HT-29 (cell line): ENCODE measurements at regions not wholly inside any gene's neighbourhood (a gene's known extent, or its start where the extent isn't known, plus 50 kb on each side); places are given as distances from the start of the nearest gene placed in this dataset.

Experiments
- DNase-seq: peaks from one replicate; pipeline ENCODE4 v3.0.0-alpha.2; 2015; ENCODE audit warnings: low spot score

GRCh38 chr5:82702046-82702445 lies 375.1 kb downstream of the TMEM167A start:
- DNase-seq = no peak

- DNase-seq = no peak
Measured at GRCh38 chr5:82699737-82700136, 377.5 kb downstream of the TMEM167A start.

GRCh38 chr5:82698026-82698425 lies 379.2 kb downstream of the TMEM167A start:
- no peak for DNase-seq

- DNase-seq = peak; percentile 39
Measured at GRCh38 chr5:82694711-82695285, 382.4 kb downstream of the TMEM167A start.

- no peak for DNase-seq
Measured at GRCh38 chr5:82692826-82693225, 384.4 kb downstream of the TMEM167A start.

GRCh38 chr5:82684659-82685058 lies 392.5 kb downstream of the TMEM167A start:
- no peak for DNase-seq

GRCh38 chr5:82684165-82684564 lies 393.0 kb downstream of the TMEM167A start:
- DNase-seq = no peak

GRCh38 chr5:82679660-82680059 lies 397.5 kb downstream of the TMEM167A start:
- DNase-seq = no peak

- DNase-seq = no peak
Measured at GRCh38 chr5:82676661-82677060, 398.5 kb upstream of the RPS23 start.

GRCh38 chr5:82674671-82675070 lies 396.5 kb upstream of the RPS23 start:
- no peak for DNase-seq

GRCh38 chr5:82673057-82673809 lies 395.1 kb upstream of the RPS23 start:
- no peak for DNase-seq

- DNase-seq = no peak
Measured at GRCh38 chr5:82670692-82671091, 392.5 kb upstream of the RPS23 start.

- no peak for DNase-seq
Measured at GRCh38 chr5:82669720-82670119, 391.6 kb upstream of the RPS23 start.

- DNase-seq = no peak
Measured at GRCh38 chr5:82666312-82666711, 388.2 kb upstream of the RPS23 start.

GRCh38 chr5:82664732-82665131 lies 386.6 kb upstream of the RPS23 start:
- no peak for DNase-seq

GRCh38 chr5:82663225-82663624 lies 385.1 kb upstream of the RPS23 start:
- DNase-seq = no peak

GRCh38 chr5:82662340-82662739 lies 384.2 kb upstream of the RPS23 start:
- no peak for DNase-seq

GRCh38 chr5:82661933-82662332 lies 383.8 kb upstream of the RPS23 start:
- no peak for DNase-seq

- no peak for DNase-seq
Measured at GRCh38 chr5:82661462-82661861, 383.3 kb upstream of the RPS23 start.

- no peak for DNase-seq
Measured at GRCh38 chr5:82659115-82659514, 381.0 kb upstream of the RPS23 start.

GRCh38 chr5:82657033-82657699 lies 379.0 kb upstream of the RPS23 start:
- DNase-seq = no peak

- DNase-seq = no peak
Measured at GRCh38 chr5:82656341-82656761, 378.2 kb upstream of the RPS23 start.

- no peak for DNase-seq
Measured at GRCh38 chr5:82655078-82655477, 376.9 kb upstream of the RPS23 start.
